BJ (cell line): ENCODE measurements at regions not wholly inside any gene's neighbourhood (a gene's known extent, or its start where the extent isn't known, plus 50 kb on each side); places are given as distances from the start of the nearest gene placed in this dataset.

Experiments
- CTCF ChIA-PET: fragments of 350-600 bp; formaldehyde crosslinking; extraction: SDS; loops from one replicate; lab custom pipeline; 2021; ENCODE audit warnings: antibody characterized with exemption, inconsistent platforms; lab: Yijun Ruan, JAX
- POLR2A ChIA-PET: fragments of 300-600 bp; sonication (Branson Sonifier 250); formaldehyde crosslinking; extraction: SDS; loops from one replicate; lab custom pipeline; 2021; ENCODE audit warnings: antibody characterized with exemption; lab: Charles Lee
- DNase-seq: peaks from one replicate; pipeline ENCODE4 v3.0.0-alpha.2; 2011; ENCODE audit warnings: low read depth
- H3K27me3 ChIP-seq: 2 replicates; pipeline ENCODE4 v1.6.0; 2011; ENCODE audit warnings: low read length; ENCODE audit not compliant: control insufficient read depth, insufficient read depth
- H3K36me3 ChIP-seq: 2 replicates; pipeline ENCODE4 v1.5.1; 2011; ENCODE audit warnings: low read length; ENCODE audit not compliant: control insufficient read depth, insufficient read depth
- H3K4me3 ChIP-seq: 2 replicates; pipeline ENCODE4 v1.5.1; 2011; ENCODE audit warnings: low read depth, mild to moderate bottlenecking, control low read depth, low read length
- CTCF ChIP-seq: IDR thresholded peaks from 2 replicates; pipeline ENCODE4 v1.5.1; 2011; ENCODE audit warnings: low read depth, mild to moderate bottlenecking, control low read depth, inconsistent platforms, low read length, moderate library complexity; ENCODE audit not compliant: insufficient read depth

GRCh38 chr1:4355839-4356238, 298.6 kb upstream of the AJAP1 start:
- no peak for DNase-seq
- CTCF ChIA-PET = no interaction called here

GRCh38 chr1:4362314-4363044, 291.9 kb upstream of the AJAP1 start:
- ChIA-PET POLR2A (no interaction called here), CTCF (no interaction called here)
- Histone ChIP-seq H3K27me3 (no peaks in the 10 kb centered on the region), H3K36me3 (no peaks in the 10 kb centered on the region), H3K4me3 (no peak overlapping the region)
- no peak for TF ChIP-seq CTCF
- no peak for DNase-seq

More at GRCh38 chr1:4355839-4356238, 298.6 kb upstream of the AJAP1 start:
- Histone ChIP-seq H3K4me3 (no peak overlapping the region), H3K36me3 (no peaks in the 10 kb centered on the region), H3K27me3 (no peaks in the 10 kb centered on the region)
- TF ChIP-seq CTCF = no peak
- POLR2A ChIA-PET = no interaction called here

- TF ChIP-seq CTCF = no peak
- no peak overlapping the region for H3K4me3 ChIP-seq
- DNase-seq = no peak
- no peaks in the 10 kb centered on the region for H3K27me3 ChIP-seq
- ChIA-PET CTCF (no interaction called here), POLR2A (no interaction called here)
- H3K36me3 ChIP-seq = no peaks in the 10 kb centered on the region
Observed at GRCh38 chr1:4366091-4366490, 288.3 kb upstream of the AJAP1 start.

DNA sequence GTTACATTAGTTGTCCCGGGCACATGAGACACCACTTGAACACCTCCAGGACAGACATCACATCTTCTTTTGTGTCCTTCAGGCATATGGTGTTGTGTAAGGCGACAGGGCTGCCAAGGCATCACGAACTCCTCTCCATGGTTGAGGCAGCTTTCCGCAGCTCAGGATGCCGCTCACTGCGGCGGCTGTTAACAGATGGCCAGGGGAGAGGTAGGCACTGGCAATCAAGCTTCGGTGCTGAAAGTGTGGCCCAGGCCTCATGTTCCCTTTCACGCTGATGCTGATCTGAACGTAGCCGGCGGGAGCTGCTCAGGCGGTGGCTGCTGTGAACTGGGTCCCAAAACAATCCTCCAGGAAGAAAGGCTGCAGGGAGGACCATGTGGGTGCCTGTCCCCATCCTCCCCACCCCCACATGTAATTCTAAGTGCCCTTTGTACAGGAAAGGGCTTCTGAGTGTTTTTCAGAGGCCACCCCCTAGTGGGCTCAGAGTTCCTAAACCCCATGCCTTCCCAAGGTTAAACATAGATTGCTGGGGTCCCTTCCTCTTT, 287.1 kb upstream of the AJAP1 start:
- POLR2A ChIA-PET = no interaction called here
- Histone ChIP-seq H3K4me3 (no peak overlapping the region), H3K27me3 (no peaks in the 10 kb centered on the region), H3K36me3 (no peaks in the 10 kb centered on the region)
- DNase-seq = no peak
- CTCF ChIA-PET = no interaction called here
- TF ChIP-seq CTCF = no peak

DNA sequence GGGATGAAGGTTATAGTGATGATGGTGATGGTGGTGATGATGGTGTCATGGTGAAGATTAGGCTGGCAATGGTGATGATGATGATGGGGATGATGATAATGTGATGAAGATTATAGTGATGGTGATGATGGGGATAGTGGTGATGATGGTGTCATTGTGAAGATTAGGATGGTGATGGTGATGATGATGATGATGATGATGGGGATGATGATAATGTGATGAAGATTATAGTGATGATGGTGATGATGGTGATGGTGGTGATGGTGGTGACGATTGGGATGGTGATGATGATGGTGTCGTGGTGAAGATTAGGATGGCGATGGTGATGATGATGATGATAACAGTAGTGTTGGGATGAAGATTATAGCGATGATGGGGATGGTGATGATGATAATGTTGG, 285.1 kb upstream of the AJAP1 start:
- no peaks in the 10 kb centered on the region for H3K27me3 ChIP-seq
- ChIA-PET POLR2A (no interaction called here), CTCF (no interaction called here)
- no peaks in the 10 kb centered on the region for H3K36me3 ChIP-seq
- no peak for DNase-seq
- TF ChIP-seq CTCF = no peak
- H3K4me3 ChIP-seq = no peak overlapping the region
